Kidney (tissue), 13 donors: ENCODE measurements at regions not wholly inside any gene's neighbourhood (a gene's known extent, or its start where the extent isn't known, plus 50 kb on each side); places are given as distances from the start of the nearest gene placed in this dataset.

Experiments
- DNase-seq, 5 donors: peaks; one replicate each; pipeline ENCODE4 v3.0.0-alpha.2; 2013 to 2020
- FAIRE-seq: peaks from 2 replicates; lab custom pipeline; 2012; peaks lifted over from hg19 to GRCh38; lab: Jason Lieb, UNC
- H3K27ac ChIP-seq, 2 donors: one replicate each; pipeline ENCODE4 v1.7.0; 2013; ENCODE audit warnings: low read depth in 2 of 2, low read length in 2 of 2, inconsistent platforms in 1 of 2
- H3K27me3 ChIP-seq: one replicate; pipeline ENCODE4 v1.7.1; 2013; ENCODE audit warnings: low read length, inconsistent platforms; ENCODE audit not compliant: control insufficient read depth, insufficient read depth
- H3K36me3 ChIP-seq, 3 donors: one replicate each; pipeline versions ENCODE4 v1.7.0 to v1.7.1; 2013; ENCODE audit warnings: low read length in 3 of 3, control low read depth in 1 of 3, inconsistent platforms in 1 of 3; ENCODE audit not compliant: insufficient read depth in 3 of 3, control insufficient read depth in 2 of 3
- H3K4me1 ChIP-seq, 3 donors: one replicate each; pipeline versions ENCODE4 v1.7.0 to v1.7.1; 2013; ENCODE audit warnings: low read length in 3 of 3, inconsistent platforms in 1 of 3, low read depth in 1 of 3; ENCODE audit not compliant: control insufficient read depth in 2 of 3, insufficient read depth in 2 of 3
- H3K4me3 ChIP-seq, 3 donors: one replicate each; pipeline versions ENCODE4 v1.7.0 to v1.8.1; 2013; ENCODE audit warnings: low read length in 3 of 3, control low read depth in 1 of 3, inconsistent platforms in 1 of 3
- H3K9ac ChIP-seq, 3 donors: one replicate each; pipeline versions ENCODE4 v1.7.0 to v1.7.1; 2013; ENCODE audit warnings: low read length in 3 of 3, control low read depth in 1 of 3, inconsistent platforms in 1 of 3
- H3K9me3 ChIP-seq, 3 donors: one replicate each; pipeline versions ENCODE4 v1.7.0 to v1.7.1; 2013; ENCODE audit warnings: low read length in 3 of 3, control low read depth in 1 of 3, inconsistent platforms in 1 of 3; ENCODE audit not compliant: control insufficient read depth in 2 of 3, insufficient read depth in 1 of 3
- intact Hi-C: fragments of 100-400 bp; cut with DNase I; formaldehyde crosslinking; loops from one replicate; pipeline ENCODE4 v1.11.1; 2022
- TF ChIP-seq, protein P1 (sequence below): IDR thresholded peaks from 3 replicates; pipeline ENCODE4 v1.5.1; 2012; ENCODE audit warnings: mild to moderate bottlenecking, moderate library complexity, borderline replicate concordance; ENCODE audit not compliant: insufficient read depth; ENCODE audit errors: extremely low read depth
- donor health status: control.
- donor health status: control.
- donor health status: control.
- donor health status: control.
- donor health status: control.
- donor health status: DM: yes; HTN: yes; CAD: no.
- donor health status: Normal renal cell carcinoma (clear cell type).

DNA sequence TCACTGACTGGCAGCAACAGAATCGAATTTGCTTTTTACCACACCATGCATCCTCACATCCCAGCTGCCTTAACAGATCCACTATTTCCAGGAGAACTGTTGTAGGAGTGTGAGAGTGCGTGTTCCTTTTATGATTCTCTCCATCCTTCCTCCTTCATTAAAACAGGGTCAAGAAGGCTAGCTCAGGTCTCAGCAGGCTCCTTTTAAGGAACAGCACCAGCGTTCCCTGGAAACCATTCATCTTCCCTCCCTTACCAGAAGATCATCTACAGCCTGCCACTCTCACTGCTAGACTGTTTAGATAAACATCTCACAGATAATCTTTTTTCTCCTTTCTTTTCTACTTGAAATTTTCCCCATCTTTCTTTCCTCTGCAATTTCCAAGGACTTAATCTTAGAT is 1531.9 kb upstream of the CDH8 start:
- Histone ChIP-seq H3K9me3 (no peaks in the 10 kb centered on the region), H3K27ac (no peak overlapping the region), H3K36me3 (no peaks in the 10 kb centered on the region), H3K4me3 (no peak overlapping the region), H3K9ac (no peak overlapping the region), H3K4me1 (no peaks in the 10 kb centered on the region), H3K27me3 (no peaks in the 10 kb centered on the region)
- intact Hi-C loops: no loop called here
- TF ChIP-seq, protein P1, sequence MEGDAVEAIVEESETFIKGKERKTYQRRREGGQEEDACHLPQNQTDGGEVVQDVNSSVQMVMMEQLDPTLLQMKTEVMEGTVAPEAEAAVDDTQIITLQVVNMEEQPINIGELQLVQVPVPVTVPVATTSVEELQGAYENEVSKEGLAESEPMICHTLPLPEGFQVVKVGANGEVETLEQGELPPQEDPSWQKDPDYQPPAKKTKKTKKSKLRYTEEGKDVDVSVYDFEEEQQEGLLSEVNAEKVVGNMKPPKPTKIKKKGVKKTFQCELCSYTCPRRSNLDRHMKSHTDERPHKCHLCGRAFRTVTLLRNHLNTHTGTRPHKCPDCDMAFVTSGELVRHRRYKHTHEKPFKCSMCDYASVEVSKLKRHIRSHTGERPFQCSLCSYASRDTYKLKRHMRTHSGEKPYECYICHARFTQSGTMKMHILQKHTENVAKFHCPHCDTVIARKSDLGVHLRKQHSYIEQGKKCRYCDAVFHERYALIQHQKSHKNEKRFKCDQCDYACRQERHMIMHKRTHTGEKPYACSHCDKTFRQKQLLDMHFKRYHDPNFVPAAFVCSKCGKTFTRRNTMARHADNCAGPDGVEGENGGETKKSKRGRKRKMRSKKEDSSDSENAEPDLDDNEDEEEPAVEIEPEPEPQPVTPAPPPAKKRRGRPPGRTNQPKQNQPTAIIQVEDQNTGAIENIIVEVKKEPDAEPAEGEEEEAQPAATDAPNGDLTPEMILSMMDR: no peak
- no peak for FAIRE-seq
- no peak for DNase-seq

DNA sequence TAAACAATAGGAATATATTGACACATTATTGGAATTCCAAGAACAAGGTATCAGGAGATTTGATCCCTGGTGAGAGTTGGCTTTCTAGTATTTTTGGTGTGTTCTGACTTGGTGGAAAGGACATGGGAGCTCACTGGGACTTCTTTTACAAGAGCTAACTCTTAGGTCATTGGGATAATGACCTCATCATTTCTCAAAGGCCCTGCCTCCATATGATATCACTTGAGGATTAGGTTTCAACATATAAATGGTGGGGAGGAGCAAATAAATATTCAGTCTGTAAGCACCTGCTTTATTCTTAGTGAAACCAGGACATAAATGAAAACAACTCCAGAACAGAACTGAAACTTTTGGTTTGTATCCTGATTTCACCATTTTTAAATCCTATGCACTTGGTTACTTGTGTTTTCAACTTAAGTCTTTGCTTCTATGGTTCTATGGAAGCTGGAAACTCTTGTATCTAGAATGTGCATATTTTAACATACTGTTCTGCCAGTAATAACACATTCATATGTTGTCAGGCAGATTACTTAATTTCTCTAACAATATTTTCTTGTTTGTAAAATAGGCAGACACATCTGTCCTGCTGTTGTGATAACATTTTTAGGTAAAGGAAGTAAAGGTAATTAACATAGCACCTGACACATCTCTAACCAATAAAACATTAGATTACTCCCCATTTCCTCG is 1527.7 kb upstream of the CDH8 start:
- Histone ChIP-seq H3K9ac (no peak overlapping the region), H3K27ac (no peak overlapping the region), H3K4me3 (no peak overlapping the region), H3K27me3 (no peaks in the 10 kb centered on the region), H3K9me3 (no peaks in the 10 kb centered on the region), H3K36me3 (no peaks in the 10 kb centered on the region), H3K4me1 (no peaks in the 10 kb centered on the region)
- TF ChIP-seq, protein P1: no peak
- intact Hi-C loops: no loop called here
- FAIRE-seq: no peak
- DNase-seq: no peak

DNA sequence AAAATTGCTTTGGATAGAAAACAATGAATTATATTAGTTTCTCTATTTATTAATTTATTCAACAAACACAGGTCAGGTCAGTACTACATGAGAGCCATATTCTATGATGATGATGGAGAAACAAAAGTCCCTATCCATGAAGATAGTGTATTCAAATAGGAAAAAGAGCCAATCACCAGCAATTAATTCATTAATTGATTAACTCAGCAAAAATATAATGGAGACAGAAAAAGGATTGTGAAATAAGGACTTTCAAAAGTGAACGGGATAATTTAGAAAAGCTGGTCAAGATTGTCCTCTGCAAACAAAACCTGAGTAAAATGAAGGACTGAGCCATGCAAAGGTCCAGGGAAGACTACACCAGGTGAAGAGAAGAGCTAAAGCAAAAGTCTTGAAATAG is 1517.7 kb upstream of the CDH8 start:
- intact Hi-C loops: no loop called here
- FAIRE-seq (no peak), DNase-seq (no peak)
- Histone ChIP-seq H3K9ac (no peak overlapping the region), H3K9me3 (no peaks in the 10 kb centered on the region), H3K27me3 (no peaks in the 10 kb centered on the region), H3K4me3 (no peak overlapping the region), H3K4me1 (no peaks in the 10 kb centered on the region), H3K27ac (no peak overlapping the region), H3K36me3 (no peaks in the 10 kb centered on the region)
- TF ChIP-seq, protein P1: no peak

DNA sequence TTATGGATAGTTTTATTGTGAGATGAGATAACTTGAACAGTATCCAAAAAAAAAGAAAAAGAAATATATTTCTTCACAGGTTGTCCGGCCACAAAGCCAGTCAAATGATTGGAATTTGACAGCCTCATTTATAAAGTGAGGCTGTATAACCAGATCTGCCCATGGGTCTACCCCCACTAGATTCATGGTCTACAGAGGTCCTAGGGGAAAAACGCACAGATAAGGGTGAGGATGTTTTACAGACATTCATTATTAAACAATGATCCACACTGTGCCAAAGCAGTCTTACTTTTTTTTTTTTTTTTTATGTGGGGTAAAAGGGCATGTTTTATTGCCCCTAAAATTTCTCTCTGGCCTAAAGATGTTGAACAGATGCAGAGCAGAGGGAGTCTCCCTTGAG is 1503.0 kb upstream of the CDH8 start:
- FAIRE-seq (no peak), DNase-seq (no peak)
- H3K9me3 ChIP-seq: no peaks in the 10 kb centered on the region
- no peak overlapping the region for H3K4me3 ChIP-seq
- no peak overlapping the region for H3K9ac ChIP-seq
- TF ChIP-seq, protein P1: no peak
- intact Hi-C loops: no loop called here
- no peaks in the 10 kb centered on the region for H3K36me3 ChIP-seq
- H3K4me1 ChIP-seq: no peaks in the 10 kb centered on the region
- H3K27me3 ChIP-seq: no peaks in the 10 kb centered on the region
- no peak overlapping the region for H3K27ac ChIP-seq
